GM12892 (cell line): ENCODE measurements at regions not wholly inside any gene's neighbourhood (a gene's known extent, or its start where the extent isn't known, plus 50 kb on each side); places are given as distances from the start of the nearest gene placed in this dataset.

Experiments used
- POLR2A ChIP-seq: IDR thresholded peaks from 2 replicates; pipeline ENCODE4 v1.6.1; 2011; ENCODE audit warnings: low read depth, low read length, control low read depth
- POLR2AphosphoS5 ChIP-seq: IDR thresholded peaks from 2 replicates; pipeline ENCODE4 v1.6.1; 2011; ENCODE audit warnings: low read depth, low read length, control low read depth
- TAF1 ChIP-seq: IDR thresholded peaks from 2 replicates; pipeline ENCODE4 v1.6.1; 2011; ENCODE audit warnings: low read depth, mild to moderate bottlenecking, control low read depth, low read length, borderline replicate concordance

DNA sequence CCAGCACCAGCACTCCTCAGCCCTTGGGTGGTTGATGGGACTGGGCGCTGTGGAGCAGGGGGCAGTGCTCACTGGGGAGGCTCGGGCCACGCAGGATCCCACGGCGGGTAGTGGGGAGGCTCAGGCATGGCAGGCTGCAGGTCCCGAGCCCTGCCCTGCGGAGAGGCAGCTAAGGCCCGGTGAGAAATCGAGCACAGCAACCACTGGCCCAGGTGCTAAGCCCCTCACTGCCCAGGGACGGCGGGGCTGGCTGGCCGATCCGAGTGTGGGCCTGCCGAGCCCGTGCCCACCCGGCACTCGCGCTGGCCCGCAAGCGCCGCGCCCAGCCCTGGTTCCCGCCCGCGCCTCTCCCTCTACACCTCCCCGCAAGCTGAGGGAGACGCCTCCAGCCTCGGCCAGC is 56.0 kb upstream of the ZNF195 start:
- no peak for TF ChIP-seq POLR2A
- TF ChIP-seq POLR2AphosphoS5, result no peak
- TF ChIP-seq TAF1, result no peak
